GM19043 (cell line): ENCODE measurements at regions not wholly inside any gene's neighbourhood (a gene's known extent, or its start where the extent isn't known, plus 50 kb on each side); places are given as distances from the start of the nearest gene placed in this dataset.

Experiments used
- ATAC-seq: cut with Tn5 transposase; IDR thresholded peaks from one replicate; pipeline ENCODE4 v1.9.1; 2021; ENCODE audit warnings: low read depth; ENCODE audit not compliant: unreplicated experiment

- no peak for ATAC-seq
Observed at GRCh38 chr16:63008688-63009087, 972.5 kb upstream of the CDH8 start.

GRCh38 chr16:63005356-63005755 is 969.1 kb upstream of the CDH8 start:
- no peak for ATAC-seq

GRCh38 chr16:62989480-62989879 is 953.2 kb upstream of the CDH8 start:
- ATAC-seq, result no peak

- ATAC-seq, result no peak
Observed at GRCh38 chr16:62985722-62986121, 949.5 kb upstream of the CDH8 start.

GRCh38 chr16:62978451-62978850 is 942.2 kb upstream of the CDH8 start:
- ATAC-seq, result no peak

- ATAC-seq, result no peak
Observed at GRCh38 chr16:62977876-62978275, 941.6 kb upstream of the CDH8 start.

- ATAC-seq, result no peak
Observed at GRCh38 chr16:62974424-62974823, 938.2 kb upstream of the CDH8 start.

GRCh38 chr16:62970851-62971250 is 934.6 kb upstream of the CDH8 start:
- ATAC-seq, result no peak

- ATAC-seq, result no peak
Observed at GRCh38 chr16:62969711-62970318, 933.6 kb upstream of the CDH8 start.

- ATAC-seq, result no peak
Observed at GRCh38 chr16:62967611-62968010, 931.4 kb upstream of the CDH8 start.

- ATAC-seq, result no peak
Observed at GRCh38 chr16:62967163-62967562, 930.9 kb upstream of the CDH8 start.

GRCh38 chr16:62966626-62967025 is 930.4 kb upstream of the CDH8 start:
- no peak for ATAC-seq

- no peak for ATAC-seq
Observed at GRCh38 chr16:62965831-62966230, 929.6 kb upstream of the CDH8 start.

GRCh38 chr16:62963846-62964245 is 927.6 kb upstream of the CDH8 start:
- no peak for ATAC-seq

- no peak for ATAC-seq
Observed at GRCh38 chr16:62955033-62955349, 918.8 kb upstream of the CDH8 start.

- no peak for ATAC-seq
Observed at GRCh38 chr16:62954144-62955032, 918.1 kb upstream of the CDH8 start.

- ATAC-seq, result no peak
Observed at GRCh38 chr16:62950351-62950750, 914.1 kb upstream of the CDH8 start.

GRCh38 chr16:62940569-62940968 is 904.3 kb upstream of the CDH8 start:
- ATAC-seq, result no peak

GRCh38 chr16:62939687-62940086 is 903.4 kb upstream of the CDH8 start:
- ATAC-seq, result no peak

GRCh38 chr16:62933929-62934328 is 897.7 kb upstream of the CDH8 start:
- ATAC-seq, result no peak

- no peak for ATAC-seq
Observed at GRCh38 chr16:62929593-62929992, 893.4 kb upstream of the CDH8 start.

- ATAC-seq, result no peak
Observed at GRCh38 chr16:62927122-62927521, 890.9 kb upstream of the CDH8 start.
